RWPE2 (cell line): ENCODE measurements at regions not wholly inside any gene's neighbourhood (a gene's known extent, or its start where the extent isn't known, plus 50 kb on each side); places are given as distances from the start of the nearest gene placed in this dataset.

Experiments
- ATAC-seq: fragments of 200-7000 bp; cut with Tn5 transposase; 3 replicates; pipeline ENCODE4 v1.9.1; 2021; ENCODE audit warnings: low read depth
- DNase-seq: peaks from one replicate; pipeline ENCODE4 v3.0.0-alpha.2; 2020; ENCODE audit warnings: low spot score
- H3K27ac ChIP-seq: fragments of 450-650 bp; 2 replicates; pipeline ENCODE4 v1.5.1; 2017; ENCODE audit warnings: mild to moderate bottlenecking; ENCODE audit not compliant: poor library complexity, severe bottlenecking
- H3K27me3 ChIP-seq: fragments of 250-450 bp; sonication (Bioruptor Pico); 2 replicates; pipeline ENCODE4 v1.5.1; 2021; ENCODE audit warnings: mild to moderate bottlenecking, moderate library complexity; ENCODE audit not compliant: insufficient read depth, poor library complexity, severe bottlenecking
- H3K36me3 ChIP-seq: fragments of 250-450 bp; sonication (Bioruptor Pico); 2 replicates; pipeline ENCODE4 v1.5.1; 2020; ENCODE audit warnings: low read depth, mild to moderate bottlenecking, moderate library complexity
- H3K4me1 ChIP-seq: fragments of 250-450 bp; sonication (Bioruptor Pico); 2 replicates; pipeline ENCODE4 v1.5.1; 2021; ENCODE audit warnings: mild to moderate bottlenecking, moderate library complexity; ENCODE audit not compliant: insufficient read depth, poor library complexity, severe bottlenecking
- H3K4me3 ChIP-seq: fragments of 250-450 bp; sonication (Bioruptor Pico); 2 replicates; pipeline ENCODE4 v1.5.1; 2021; ENCODE audit warnings: mild to moderate bottlenecking, moderate library complexity; ENCODE audit not compliant: severe bottlenecking
- H3K9me3 ChIP-seq: fragments of 250-450 bp; sonication (Bioruptor Pico); 2 replicates; pipeline ENCODE4 v1.5.1; 2021; ENCODE audit warnings: mild to moderate bottlenecking, moderate library complexity; ENCODE audit not compliant: severe bottlenecking
- TF ChIP-seq, protein P1 (sequence below): fragments of 450-650 bp; IDR thresholded peaks from one replicate; pipeline ENCODE4 v1.5.1; 2017; ENCODE audit warnings: mild to moderate bottlenecking, moderate library complexity; ENCODE audit not compliant: poor library complexity, severe bottlenecking

DNA sequence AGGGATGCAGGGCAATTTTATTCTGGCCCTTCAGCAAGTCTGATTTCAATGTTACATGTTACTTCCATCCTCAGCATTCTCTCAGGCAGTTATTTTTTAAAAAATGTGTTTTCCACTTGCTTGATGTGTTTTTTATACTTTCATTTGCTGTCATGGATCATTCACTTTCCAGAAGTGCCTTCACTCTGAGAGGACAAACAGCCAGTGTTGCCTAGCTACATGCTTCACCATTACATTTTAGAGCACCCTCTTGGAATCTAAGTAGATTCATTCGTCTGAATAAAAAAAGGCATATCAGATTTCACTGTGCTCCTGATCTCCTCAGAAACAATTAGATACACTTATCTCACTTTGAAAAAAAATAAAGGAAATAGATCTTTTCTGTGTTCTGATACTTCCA, 93.6 kb upstream of the POU1F1 start:
- Histone ChIP-seq H3K36me3 (no peaks in the 10 kb centered on the region), H3K27ac (no peak overlapping the region), H3K4me3 (no peak overlapping the region), H3K9me3 (no peaks in the 10 kb centered on the region), H3K4me1 (no peaks in the 10 kb centered on the region), H3K27me3 (no peaks in the 10 kb centered on the region)
- ATAC-seq (no peak), DNase-seq (no peak)
- TF ChIP-seq, protein P1, sequence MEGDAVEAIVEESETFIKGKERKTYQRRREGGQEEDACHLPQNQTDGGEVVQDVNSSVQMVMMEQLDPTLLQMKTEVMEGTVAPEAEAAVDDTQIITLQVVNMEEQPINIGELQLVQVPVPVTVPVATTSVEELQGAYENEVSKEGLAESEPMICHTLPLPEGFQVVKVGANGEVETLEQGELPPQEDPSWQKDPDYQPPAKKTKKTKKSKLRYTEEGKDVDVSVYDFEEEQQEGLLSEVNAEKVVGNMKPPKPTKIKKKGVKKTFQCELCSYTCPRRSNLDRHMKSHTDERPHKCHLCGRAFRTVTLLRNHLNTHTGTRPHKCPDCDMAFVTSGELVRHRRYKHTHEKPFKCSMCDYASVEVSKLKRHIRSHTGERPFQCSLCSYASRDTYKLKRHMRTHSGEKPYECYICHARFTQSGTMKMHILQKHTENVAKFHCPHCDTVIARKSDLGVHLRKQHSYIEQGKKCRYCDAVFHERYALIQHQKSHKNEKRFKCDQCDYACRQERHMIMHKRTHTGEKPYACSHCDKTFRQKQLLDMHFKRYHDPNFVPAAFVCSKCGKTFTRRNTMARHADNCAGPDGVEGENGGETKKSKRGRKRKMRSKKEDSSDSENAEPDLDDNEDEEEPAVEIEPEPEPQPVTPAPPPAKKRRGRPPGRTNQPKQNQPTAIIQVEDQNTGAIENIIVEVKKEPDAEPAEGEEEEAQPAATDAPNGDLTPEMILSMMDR: no peak

DNA sequence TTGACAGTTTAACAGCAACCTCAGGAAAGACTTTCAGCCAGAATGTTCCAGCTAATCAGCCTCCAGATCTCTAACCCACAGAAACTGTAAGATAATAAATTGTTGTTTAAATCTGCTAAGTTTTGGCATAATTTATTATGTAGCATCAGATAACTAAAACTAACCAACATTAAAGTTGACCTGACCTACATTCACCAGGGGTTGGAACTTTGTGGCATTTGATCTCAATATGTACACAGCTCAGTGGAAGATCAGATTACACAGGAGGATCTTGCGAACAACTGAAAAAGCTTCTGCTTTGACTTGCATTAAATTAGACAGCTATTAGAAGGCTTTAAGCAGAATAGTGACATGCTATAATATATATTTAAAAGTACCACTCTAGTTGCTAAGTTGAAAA, 91.4 kb upstream of the POU1F1 start:
- Histone ChIP-seq H3K27ac (no peak overlapping the region), H3K4me3 (no peak overlapping the region), H3K9me3 (no peaks in the 10 kb centered on the region), H3K4me1 (no peaks in the 10 kb centered on the region), H3K27me3 (no peaks in the 10 kb centered on the region), H3K36me3 (no peaks in the 10 kb centered on the region)
- no peak for DNase-seq
- no peak for ATAC-seq
- TF ChIP-seq, protein P1: no peak

DNA sequence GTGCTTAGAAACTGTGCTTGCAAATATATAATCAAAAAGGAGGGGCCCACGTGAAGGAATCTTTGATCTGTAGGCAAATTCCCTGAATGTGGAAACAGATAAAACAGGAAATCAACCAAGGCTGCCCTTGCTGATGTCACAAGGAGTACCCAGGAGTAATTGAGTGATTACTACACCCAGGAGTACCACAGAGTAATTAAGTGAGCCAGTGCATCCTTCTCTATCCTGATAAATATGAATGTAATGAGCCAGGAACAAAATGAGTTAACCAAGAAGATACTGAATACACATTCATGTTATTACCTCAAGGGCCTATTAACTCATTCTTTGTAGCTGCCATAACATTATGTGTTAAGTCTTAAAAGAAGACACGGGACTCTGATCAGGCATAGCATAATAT, 87.3 kb upstream of the POU1F1 start:
- no peak for DNase-seq
- H3K27ac ChIP-seq: no peak overlapping the region
- TF ChIP-seq, protein P1: no peak
- H3K27me3 ChIP-seq: no peaks in the 10 kb centered on the region
- H3K9me3 ChIP-seq: no peaks in the 10 kb centered on the region
- no peaks in the 10 kb centered on the region for H3K36me3 ChIP-seq
- ATAC-seq: no peak
- H3K4me3 ChIP-seq: no peak overlapping the region
- H3K4me1 ChIP-seq: no peaks in the 10 kb centered on the region

DNA sequence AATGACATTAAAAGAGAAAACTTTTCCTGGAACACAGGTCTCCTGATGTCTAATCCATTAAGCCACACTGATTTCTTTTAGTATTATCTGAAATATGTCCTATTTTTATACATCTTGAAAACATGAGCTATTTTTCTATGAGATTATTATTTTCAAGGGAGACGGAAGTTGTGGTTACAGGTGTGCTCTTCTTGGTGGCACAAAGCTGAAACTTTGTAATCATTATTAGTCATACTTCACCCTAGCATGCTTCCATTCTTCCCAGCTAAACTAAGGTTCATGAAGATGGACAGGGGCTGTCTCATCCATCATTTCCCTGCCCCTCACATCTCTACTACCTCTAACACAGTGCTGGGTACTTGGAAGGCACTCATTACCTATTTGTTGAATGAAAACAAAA, 85.6 kb upstream of the POU1F1 start:
- no peak overlapping the region for H3K27ac ChIP-seq
- H3K9me3 ChIP-seq: no peaks in the 10 kb centered on the region
- ATAC-seq (no peak), DNase-seq (no peak)
- H3K36me3 ChIP-seq: no peaks in the 10 kb centered on the region
- TF ChIP-seq, protein P1: no peak
- no peaks in the 10 kb centered on the region for H3K4me1 ChIP-seq
- no peaks in the 10 kb centered on the region for H3K27me3 ChIP-seq
- H3K4me3 ChIP-seq: no peak overlapping the region

DNA sequence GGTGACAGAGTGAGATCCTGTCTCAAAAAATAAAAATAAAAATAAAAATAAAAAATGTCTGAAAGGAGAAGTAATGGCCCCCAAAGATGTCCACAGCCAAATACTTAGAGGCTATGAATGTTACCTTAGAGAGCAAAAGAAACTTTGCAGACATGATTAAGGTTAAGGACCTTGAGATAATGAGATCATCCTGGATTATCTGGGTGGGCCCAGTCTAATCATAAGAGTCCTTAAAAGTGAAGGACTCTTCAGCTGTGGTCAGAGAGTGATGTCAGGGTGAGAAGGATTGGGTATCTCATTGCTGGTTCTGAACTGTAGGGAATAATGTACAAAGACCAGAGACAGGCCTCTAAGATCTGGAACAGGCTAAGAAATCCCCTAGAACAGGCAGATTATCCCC, 84.9 kb upstream of the POU1F1 start:
- Histone ChIP-seq H3K4me1 (no peaks in the 10 kb centered on the region), H3K27ac (no peak overlapping the region), H3K4me3 (no peak overlapping the region), H3K36me3 (no peaks in the 10 kb centered on the region), H3K27me3 (no peaks in the 10 kb centered on the region), H3K9me3 (no peaks in the 10 kb centered on the region)
- DNase-seq: no peak
- TF ChIP-seq, protein P1: no peak
- no peak for ATAC-seq
